Loucy (cell line): ENCODE measurements at regions not wholly inside any gene's neighbourhood (a gene's known extent, or its start where the extent isn't known, plus 50 kb on each side); places are given as distances from the start of the nearest gene placed in this dataset.
"Not testable (repeated sequence)": the region's sequence is repeated elsewhere in the genome, so short reads cannot be mapped to it uniquely, and the experiment has no call there.

Experiments
- H2AFZ ChIP-seq: fragments of 200-600 bp; sonication (generic); 2 replicates; pipeline ENCODE4 v1.6.0; 2016; ENCODE audit warnings: antibody characterized with exemption, mild to moderate bottlenecking, low read length, moderate library complexity
- H3F3A ChIP-seq: fragments of 200-600 bp; 2 replicates; pipeline ENCODE4 v1.6.0; 2016; ENCODE audit warnings: antibody characterized with exemption, low read depth, mild to moderate bottlenecking
- H3K27me3 ChIP-seq: fragments of 200-600 bp; sonication (generic); 2 replicates; pipeline ENCODE4 v1.6.1; 2014; ENCODE audit warnings: low read length, mild to moderate bottlenecking; ENCODE audit not compliant: insufficient read depth, poor library complexity, severe bottlenecking
- H3K36me3 ChIP-seq: fragments of 200-600 bp; sonication (generic); 2 replicates; pipeline ENCODE4 v1.6.1; 2016; ENCODE audit warnings: low read length; ENCODE audit not compliant: insufficient read depth
- H3K4me1 ChIP-seq: fragments of 200-600 bp; sonication (generic); 2 replicates; pipeline ENCODE4 v1.5.1; 2014; ENCODE audit warnings: low read length, mild to moderate bottlenecking; ENCODE audit not compliant: insufficient read depth, poor library complexity, severe bottlenecking
- H3K4me2 ChIP-seq: fragments of 200-600 bp; sonication (generic); 2 replicates; pipeline ENCODE4 v1.6.0; 2014; ENCODE audit warnings: antibody characterized with exemption, low read length, low read depth, mild to moderate bottlenecking; ENCODE audit not compliant: poor library complexity, severe bottlenecking
- H3K4me3 ChIP-seq: fragments of 200-600 bp; sonication (generic); 2 replicates; pipeline ENCODE4 v1.5.1; 2014; ENCODE audit warnings: low read length, mild to moderate bottlenecking, mixed read lengths; ENCODE audit not compliant: poor library complexity, severe bottlenecking
- H3K79me2 ChIP-seq: fragments of 200-600 bp; sonication (generic); 2 replicates; pipeline ENCODE4 v1.6.1; 2014; ENCODE audit warnings: low read length; ENCODE audit not compliant: insufficient read depth
- H3K9ac ChIP-seq: fragments of 200-600 bp; sonication (generic); 2 replicates; pipeline ENCODE4 v1.6.0; 2014; ENCODE audit warnings: mild to moderate bottlenecking, low read depth, low read length, moderate library complexity; ENCODE audit not compliant: poor library complexity, severe bottlenecking
- H3K9me2 ChIP-seq: fragments of 200-600 bp; sonication (generic); replicated peaks from 2 replicates; pipeline ENCODE4 v1.6.1; 2016; ENCODE audit warnings: low read depth, low read length, mixed read lengths
- H3K9me3 ChIP-seq: fragments of 200-600 bp; sonication (generic); 2 replicates; pipeline ENCODE4 v1.6.1; 2014; ENCODE audit warnings: mild to moderate bottlenecking, antibody characterized with exemption, low read length, low read depth; ENCODE audit not compliant: insufficient read depth
- H4K20me1 ChIP-seq: fragments of 200-600 bp; sonication (generic); 2 replicates; pipeline ENCODE4 v1.6.0; 2014; ENCODE audit warnings: antibody characterized with exemption, low read length, mild to moderate bottlenecking; ENCODE audit not compliant: insufficient read depth, poor library complexity, severe bottlenecking
- TF ChIP-seq, protein P1 (sequence below): fragments of 200-600 bp; sonication (generic); conservative IDR thresholded peaks from 2 replicates; pipeline ENCODE4 v1.5.1; 2014; ENCODE audit warnings: mild to moderate bottlenecking, antibody characterized with exemption, low read length

DNA sequence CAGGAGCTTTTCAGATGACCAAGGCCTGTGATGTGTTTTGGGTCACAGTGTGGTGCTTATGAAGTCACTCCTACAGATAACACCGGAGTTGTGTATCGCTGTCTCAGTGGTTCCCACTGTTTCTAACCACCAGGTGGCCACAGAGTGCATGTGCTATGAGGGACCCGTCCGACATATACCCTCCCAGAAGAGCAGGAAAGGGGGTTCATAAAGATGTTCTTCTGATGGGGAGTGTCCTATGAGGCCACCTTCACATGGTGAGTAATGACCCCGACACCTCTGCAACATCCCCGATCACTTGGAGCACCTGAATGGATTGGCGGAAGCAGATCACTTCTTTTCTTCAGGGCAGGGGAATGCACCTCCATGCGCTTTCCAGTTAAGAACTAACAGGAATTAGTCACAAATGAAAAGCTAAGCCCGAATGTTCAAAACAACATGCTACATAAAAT is 60.5 kb upstream of the PPIAL4F start:
- H3K36me3 ChIP-seq, H3K79me2 ChIP-seq, H3K4me2 ChIP-seq, H3K4me1 ChIP-seq, H3F3A ChIP-seq, H3K9me2 ChIP-seq, H3K9me3 ChIP-seq, H3K27me3 ChIP-seq, H3K4me3 ChIP-seq, H3K9ac ChIP-seq, H2AFZ ChIP-seq, H4K20me1 ChIP-seq: not testable (repeated sequence)
- TF ChIP-seq, protein P1, sequence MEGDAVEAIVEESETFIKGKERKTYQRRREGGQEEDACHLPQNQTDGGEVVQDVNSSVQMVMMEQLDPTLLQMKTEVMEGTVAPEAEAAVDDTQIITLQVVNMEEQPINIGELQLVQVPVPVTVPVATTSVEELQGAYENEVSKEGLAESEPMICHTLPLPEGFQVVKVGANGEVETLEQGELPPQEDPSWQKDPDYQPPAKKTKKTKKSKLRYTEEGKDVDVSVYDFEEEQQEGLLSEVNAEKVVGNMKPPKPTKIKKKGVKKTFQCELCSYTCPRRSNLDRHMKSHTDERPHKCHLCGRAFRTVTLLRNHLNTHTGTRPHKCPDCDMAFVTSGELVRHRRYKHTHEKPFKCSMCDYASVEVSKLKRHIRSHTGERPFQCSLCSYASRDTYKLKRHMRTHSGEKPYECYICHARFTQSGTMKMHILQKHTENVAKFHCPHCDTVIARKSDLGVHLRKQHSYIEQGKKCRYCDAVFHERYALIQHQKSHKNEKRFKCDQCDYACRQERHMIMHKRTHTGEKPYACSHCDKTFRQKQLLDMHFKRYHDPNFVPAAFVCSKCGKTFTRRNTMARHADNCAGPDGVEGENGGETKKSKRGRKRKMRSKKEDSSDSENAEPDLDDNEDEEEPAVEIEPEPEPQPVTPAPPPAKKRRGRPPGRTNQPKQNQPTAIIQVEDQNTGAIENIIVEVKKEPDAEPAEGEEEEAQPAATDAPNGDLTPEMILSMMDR: peak; percentile 27

DNA sequence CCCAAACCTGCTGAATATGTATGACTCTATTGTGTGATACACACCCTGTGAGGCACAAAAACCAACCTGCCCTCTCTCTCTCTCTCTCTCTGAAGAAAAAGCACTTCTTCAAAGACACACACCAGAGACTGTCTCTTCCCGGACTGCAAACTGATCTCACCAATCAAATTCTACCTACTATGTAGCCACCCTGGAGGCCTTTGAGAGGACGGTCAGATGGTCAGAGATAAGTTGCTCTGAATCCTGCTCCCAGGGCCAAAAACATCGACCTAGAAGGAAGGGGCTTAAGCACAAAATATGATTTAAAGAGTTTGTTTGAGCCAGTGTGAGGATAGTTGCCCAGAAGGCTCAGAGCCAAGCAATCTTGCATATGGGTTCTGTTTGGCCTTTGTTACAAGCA is 59.2 kb upstream of the PPIAL4F start:
- H3K9me2 ChIP-seq, H3F3A ChIP-seq, H3K36me3 ChIP-seq, H3K9me3 ChIP-seq, H2AFZ ChIP-seq, H3K4me1 ChIP-seq, H3K4me3 ChIP-seq, H3K4me2 ChIP-seq, H3K9ac ChIP-seq, H4K20me1 ChIP-seq, H3K27me3 ChIP-seq, H3K79me2 ChIP-seq: not testable (repeated sequence)

DNA sequence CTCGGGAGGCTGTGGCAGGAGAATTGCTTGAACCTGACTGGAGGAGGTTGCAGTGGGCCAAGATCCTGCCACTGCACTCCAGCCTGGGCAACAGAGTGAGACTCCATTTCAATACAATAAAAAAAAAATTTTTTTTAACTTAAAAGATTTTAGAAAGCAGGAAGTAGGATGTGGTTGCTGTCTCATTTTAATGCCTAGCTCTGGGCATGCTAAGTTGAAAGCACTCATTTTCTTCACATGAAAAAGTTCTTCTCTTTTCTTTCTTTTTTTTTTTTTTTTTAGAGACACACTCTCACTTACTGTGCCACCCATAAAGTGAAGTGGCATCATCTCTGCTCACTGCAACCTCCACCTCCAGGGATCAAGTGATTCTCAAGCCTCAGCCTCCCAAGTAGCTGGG is 58.4 kb upstream of the PPIAL4F start:
- not testable (repeated sequence) for H3K4me2 ChIP-seq, H4K20me1 ChIP-seq, H3K9me2 ChIP-seq, H3K4me3 ChIP-seq, H3K9me3 ChIP-seq, H3K9ac ChIP-seq, H3K4me1 ChIP-seq, H2AFZ ChIP-seq, H3K27me3 ChIP-seq, H3K36me3 ChIP-seq, H3K79me2 ChIP-seq, H3F3A ChIP-seq

DNA sequence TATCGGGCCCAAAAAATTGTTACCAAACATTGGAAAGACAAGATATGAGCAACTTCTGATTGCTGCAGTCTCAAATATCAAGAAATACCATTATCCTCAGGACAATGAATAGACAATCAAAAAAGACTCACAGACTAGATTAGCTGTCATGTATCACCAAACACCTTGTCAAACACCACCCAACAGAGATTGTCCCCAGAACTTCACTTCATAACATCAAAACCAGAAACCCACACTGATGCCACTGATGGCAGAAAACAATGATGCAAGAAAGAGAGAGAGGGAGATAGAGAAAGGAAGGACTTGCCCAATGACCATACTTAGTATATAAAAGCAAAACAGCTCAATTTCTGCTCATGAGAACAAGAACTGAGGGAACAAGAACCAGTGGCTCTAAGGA is 56.0 kb upstream of the PPIAL4F start:
- not testable (repeated sequence) for H3F3A ChIP-seq, H3K4me1 ChIP-seq, H3K9me3 ChIP-seq, H3K4me3 ChIP-seq, H3K4me2 ChIP-seq, H3K79me2 ChIP-seq, H3K9ac ChIP-seq, H2AFZ ChIP-seq, H4K20me1 ChIP-seq, H3K27me3 ChIP-seq, H3K9me2 ChIP-seq, H3K36me3 ChIP-seq

DNA sequence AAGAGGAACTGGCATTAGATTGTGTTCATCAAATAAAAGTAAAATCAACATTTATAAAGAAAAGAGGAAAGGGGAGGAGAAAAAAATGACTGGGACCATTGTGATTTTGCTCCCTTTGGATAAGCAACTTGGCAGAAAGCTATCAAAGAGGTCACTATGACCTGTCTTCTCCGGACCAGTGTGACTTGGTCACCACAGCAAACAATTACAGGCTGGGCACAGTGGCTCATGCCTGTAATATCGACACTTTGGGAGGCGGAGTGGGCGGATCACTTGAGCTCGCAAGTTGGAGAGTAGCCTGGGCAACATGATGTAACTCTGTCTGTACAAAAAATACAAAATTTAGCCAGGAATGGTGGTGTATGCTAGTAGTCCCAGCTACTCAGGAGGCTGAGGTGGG is 55.5 kb upstream of the PPIAL4F start:
- H4K20me1 ChIP-seq, H3K9ac ChIP-seq, H3K4me3 ChIP-seq, H3K9me2 ChIP-seq, H3K27me3 ChIP-seq, H2AFZ ChIP-seq, H3K4me1 ChIP-seq, H3K9me3 ChIP-seq, H3K4me2 ChIP-seq, H3K36me3 ChIP-seq, H3F3A ChIP-seq, H3K79me2 ChIP-seq: not testable (repeated sequence)

DNA sequence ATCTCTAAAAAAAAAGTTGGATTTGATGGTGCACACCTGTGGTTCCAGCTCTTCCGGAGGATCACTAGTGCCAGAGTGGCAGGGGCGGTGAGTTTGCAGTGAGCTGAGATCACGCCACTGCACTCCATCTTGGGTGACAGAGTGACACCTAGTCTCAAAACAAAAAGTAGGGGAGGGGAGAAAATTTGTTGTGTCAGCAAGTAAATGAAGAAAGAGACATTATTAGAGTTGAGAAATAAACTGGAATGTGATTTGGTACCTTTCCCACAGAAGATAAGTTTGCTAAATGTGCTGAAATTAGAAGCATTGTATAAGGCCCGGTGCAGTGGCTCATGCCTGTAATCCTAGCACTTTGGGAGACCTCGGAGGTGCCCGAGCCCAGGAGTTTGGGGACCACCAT is 54.0 kb upstream of the PPIAL4F start:
- H3K36me3 ChIP-seq, H3K79me2 ChIP-seq, H3K4me2 ChIP-seq, H3K27me3 ChIP-seq, H3F3A ChIP-seq, H3K4me1 ChIP-seq, H3K9me2 ChIP-seq, H4K20me1 ChIP-seq, H3K4me3 ChIP-seq, H3K9me3 ChIP-seq, H2AFZ ChIP-seq, H3K9ac ChIP-seq: not testable (repeated sequence)

DNA sequence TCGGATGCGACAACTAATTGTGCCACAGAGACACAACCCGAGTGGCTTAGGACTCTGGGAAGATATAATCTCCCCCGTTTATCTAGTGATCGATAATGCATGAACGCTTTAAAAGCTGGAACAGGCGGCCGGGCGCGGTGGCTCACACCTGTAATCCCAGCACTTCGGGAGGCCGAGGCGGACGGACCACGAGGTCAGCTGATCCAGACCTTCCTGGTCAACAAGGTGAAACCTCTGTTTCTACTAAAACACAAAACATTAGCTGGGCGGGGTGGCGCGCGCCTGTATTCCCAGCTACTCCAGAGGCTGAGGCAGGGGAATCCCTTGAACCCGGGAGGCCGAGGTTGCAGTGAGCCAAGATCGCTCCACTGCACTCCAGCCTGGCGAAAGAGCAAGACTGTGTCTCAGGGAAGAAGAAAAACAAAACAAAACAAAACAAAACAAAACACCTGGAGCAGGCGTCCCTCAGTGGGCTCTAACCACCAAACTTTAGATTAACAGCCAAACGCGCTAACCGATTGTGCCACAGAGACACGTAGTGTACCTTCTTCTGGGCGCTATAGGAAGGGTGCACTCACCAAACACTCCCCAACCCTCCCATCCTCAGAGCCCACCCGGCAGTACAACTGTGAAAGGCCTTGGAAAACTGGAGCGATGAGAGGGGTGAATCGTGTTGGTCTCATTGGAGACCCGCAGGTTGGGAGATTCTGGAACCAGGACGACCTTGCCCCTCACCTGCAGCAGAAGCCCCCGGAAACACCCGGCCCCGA is 53.3 kb upstream of the PPIAL4F start:
- not testable (repeated sequence) for H3K27me3 ChIP-seq, H3K9me3 ChIP-seq, H3K4me1 ChIP-seq, H3K36me3 ChIP-seq, H4K20me1 ChIP-seq, H3K4me2 ChIP-seq, H3K79me2 ChIP-seq, H3K9ac ChIP-seq, H3K9me2 ChIP-seq, H3K4me3 ChIP-seq, H2AFZ ChIP-seq, H3F3A ChIP-seq
